Panc1 (cell line): ENCODE measurements at regions not wholly inside any gene's neighbourhood (a gene's known extent, or its start where the extent isn't known, plus 50 kb on each side); places are given as distances from the start of the nearest gene placed in this dataset.

ENCODE experiments used
- POLR2AphosphoS5 ChIP-seq: IDR thresholded peaks from 2 replicates; pipeline ENCODE4 v1.6.1; 2012; ENCODE audit warnings: mild to moderate bottlenecking, low read depth, low read length, moderate library complexity
- SIN3A ChIP-seq: IDR thresholded peaks from 2 replicates; pipeline ENCODE4 v1.6.1; 2012; ENCODE audit warnings: low read depth, mild to moderate bottlenecking, low read length, moderate library complexity, borderline replicate concordance; ENCODE audit not compliant: insufficient read depth
- TCF7L2 ChIP-seq: IDR thresholded peaks from 2 replicates; pipeline ENCODE4 v1.6.1; 2011; ENCODE audit warnings: mild to moderate bottlenecking, low read depth, low read length, inconsistent platforms
- TF ChIP-seq, protein P1 (sequence below): fragments of 450-650 bp; IDR thresholded peaks from 2 replicates; pipeline ENCODE4 v1.5.1; 2017; ENCODE audit warnings: mild to moderate bottlenecking
- TF ChIP-seq, protein P2 (sequence below), 2 experiments: IDR thresholded peaks; 2 replicates each; pipeline ENCODE4 v1.6.1; 2011 to 2012; ENCODE audit warnings: low read depth in 2 of 2, control low read depth in 1 of 2, low read length in 1 of 2, mild to moderate bottlenecking in 1 of 2, moderate library complexity in 1 of 2; ENCODE audit not compliant: insufficient read depth in 1 of 2

DNA sequence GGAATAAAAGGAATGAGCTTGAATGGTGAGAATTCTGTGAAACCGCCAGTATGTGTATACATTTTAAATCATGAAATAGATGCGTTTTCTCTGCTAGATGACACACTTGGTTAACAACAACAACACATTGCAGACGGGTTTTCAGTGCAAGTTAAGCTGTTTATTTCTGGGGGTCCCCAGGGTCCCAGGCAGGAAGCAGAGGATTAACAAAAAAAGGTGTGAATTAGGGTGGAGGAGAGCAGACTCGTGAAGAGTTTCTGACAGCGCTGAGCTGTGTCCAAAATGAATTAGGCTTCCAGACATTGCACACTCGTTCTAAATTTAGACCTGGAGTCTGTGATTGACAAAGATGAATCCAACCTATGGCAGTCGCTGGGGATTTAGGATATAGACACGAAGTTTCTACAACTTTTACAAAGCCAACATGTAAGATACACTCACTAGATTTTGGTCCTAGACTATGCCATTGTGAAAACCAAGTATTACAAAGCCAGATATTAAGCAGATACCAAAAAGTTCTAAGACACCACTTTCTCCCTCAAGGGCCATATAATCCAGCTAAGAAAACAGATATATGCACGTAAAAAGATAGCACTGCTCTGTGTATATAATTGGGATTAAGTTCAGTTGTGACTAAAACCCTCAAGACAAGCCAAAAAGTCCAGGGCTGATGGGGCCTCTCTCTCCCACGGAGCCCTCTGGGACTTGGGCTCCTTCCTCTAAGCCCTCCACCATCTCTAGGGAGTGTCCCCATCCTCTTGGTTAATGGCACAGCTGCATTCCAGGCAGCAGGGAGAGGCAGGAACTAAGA, 120.2 kb downstream of the ACAA2 start:
- TF ChIP-seq, protein P1, sequence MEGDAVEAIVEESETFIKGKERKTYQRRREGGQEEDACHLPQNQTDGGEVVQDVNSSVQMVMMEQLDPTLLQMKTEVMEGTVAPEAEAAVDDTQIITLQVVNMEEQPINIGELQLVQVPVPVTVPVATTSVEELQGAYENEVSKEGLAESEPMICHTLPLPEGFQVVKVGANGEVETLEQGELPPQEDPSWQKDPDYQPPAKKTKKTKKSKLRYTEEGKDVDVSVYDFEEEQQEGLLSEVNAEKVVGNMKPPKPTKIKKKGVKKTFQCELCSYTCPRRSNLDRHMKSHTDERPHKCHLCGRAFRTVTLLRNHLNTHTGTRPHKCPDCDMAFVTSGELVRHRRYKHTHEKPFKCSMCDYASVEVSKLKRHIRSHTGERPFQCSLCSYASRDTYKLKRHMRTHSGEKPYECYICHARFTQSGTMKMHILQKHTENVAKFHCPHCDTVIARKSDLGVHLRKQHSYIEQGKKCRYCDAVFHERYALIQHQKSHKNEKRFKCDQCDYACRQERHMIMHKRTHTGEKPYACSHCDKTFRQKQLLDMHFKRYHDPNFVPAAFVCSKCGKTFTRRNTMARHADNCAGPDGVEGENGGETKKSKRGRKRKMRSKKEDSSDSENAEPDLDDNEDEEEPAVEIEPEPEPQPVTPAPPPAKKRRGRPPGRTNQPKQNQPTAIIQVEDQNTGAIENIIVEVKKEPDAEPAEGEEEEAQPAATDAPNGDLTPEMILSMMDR: no peak
- TF ChIP-seq, protein P2, sequence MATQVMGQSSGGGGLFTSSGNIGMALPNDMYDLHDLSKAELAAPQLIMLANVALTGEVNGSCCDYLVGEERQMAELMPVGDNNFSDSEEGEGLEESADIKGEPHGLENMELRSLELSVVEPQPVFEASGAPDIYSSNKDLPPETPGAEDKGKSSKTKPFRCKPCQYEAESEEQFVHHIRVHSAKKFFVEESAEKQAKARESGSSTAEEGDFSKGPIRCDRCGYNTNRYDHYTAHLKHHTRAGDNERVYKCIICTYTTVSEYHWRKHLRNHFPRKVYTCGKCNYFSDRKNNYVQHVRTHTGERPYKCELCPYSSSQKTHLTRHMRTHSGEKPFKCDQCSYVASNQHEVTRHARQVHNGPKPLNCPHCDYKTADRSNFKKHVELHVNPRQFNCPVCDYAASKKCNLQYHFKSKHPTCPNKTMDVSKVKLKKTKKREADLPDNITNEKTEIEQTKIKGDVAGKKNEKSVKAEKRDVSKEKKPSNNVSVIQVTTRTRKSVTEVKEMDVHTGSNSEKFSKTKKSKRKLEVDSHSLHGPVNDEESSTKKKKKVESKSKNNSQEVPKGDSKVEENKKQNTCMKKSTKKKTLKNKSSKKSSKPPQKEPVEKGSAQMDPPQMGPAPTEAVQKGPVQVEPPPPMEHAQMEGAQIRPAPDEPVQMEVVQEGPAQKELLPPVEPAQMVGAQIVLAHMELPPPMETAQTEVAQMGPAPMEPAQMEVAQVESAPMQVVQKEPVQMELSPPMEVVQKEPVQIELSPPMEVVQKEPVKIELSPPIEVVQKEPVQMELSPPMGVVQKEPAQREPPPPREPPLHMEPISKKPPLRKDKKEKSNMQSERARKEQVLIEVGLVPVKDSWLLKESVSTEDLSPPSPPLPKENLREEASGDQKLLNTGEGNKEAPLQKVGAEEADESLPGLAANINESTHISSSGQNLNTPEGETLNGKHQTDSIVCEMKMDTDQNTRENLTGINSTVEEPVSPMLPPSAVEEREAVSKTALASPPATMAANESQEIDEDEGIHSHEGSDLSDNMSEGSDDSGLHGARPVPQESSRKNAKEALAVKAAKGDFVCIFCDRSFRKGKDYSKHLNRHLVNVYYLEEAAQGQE (IDR thresholded peaks at IDR 0.05; ENCODE audit: insufficient read depth in 1 of 2, low read depth in 2 of 2, low read length in 1 of 2): no peak
- no peak for TF ChIP-seq POLR2AphosphoS5
- TF ChIP-seq SIN3A: no peak
- TF ChIP-seq TCF7L2: no peak
